DOHH2 (cell line): ENCODE measurements at regions not wholly inside any gene's neighbourhood (a gene's known extent, or its start where the extent isn't known, plus 50 kb on each side); places are given as distances from the start of the nearest gene placed in this dataset.

Source experiments
- H3F3A ChIP-seq: fragments of 200-600 bp; sonication (generic), shearing (Covaris generic); 2 replicates; pipeline ENCODE4 v1.6.0; 2016; ENCODE audit warnings: antibody characterized with exemption, mild to moderate bottlenecking; ENCODE audit not compliant: control insufficient read depth, insufficient read depth
- H3K27ac ChIP-seq: fragments of 200-600 bp; sonication (generic); 2 replicates; pipeline ENCODE4 v1.5.1; 2014; ENCODE audit warnings: low read depth, mild to moderate bottlenecking, low read length, moderate library complexity
- H3K27me3 ChIP-seq: fragments of 200-600 bp; sonication (generic); 2 replicates; pipeline ENCODE4 v1.6.1; 2014; ENCODE audit warnings: mild to moderate bottlenecking, low read length, mixed read lengths; ENCODE audit not compliant: control insufficient read depth
- H3K36me3 ChIP-seq: fragments of 200-600 bp; sonication (generic); 2 replicates; pipeline ENCODE4 v1.6.1; 2014; ENCODE audit warnings: mild to moderate bottlenecking, low read length, moderate library complexity, mixed read lengths; ENCODE audit not compliant: control insufficient read depth
- H3K4me1 ChIP-seq: fragments of 200-600 bp; sonication (generic); 2 replicates; pipeline ENCODE4 v1.6.1; 2014; ENCODE audit warnings: mild to moderate bottlenecking, low read length, mixed read lengths; ENCODE audit not compliant: control insufficient read depth
- H3K4me2 ChIP-seq: fragments of 200-600 bp; sonication (generic); 2 replicates; pipeline ENCODE4 v1.6.0; 2014; ENCODE audit warnings: mild to moderate bottlenecking, low read length, moderate library complexity
- H3K4me3 ChIP-seq: fragments of 200-600 bp; sonication (generic); 2 replicates; pipeline ENCODE4 v1.5.1; 2014; ENCODE audit warnings: mild to moderate bottlenecking, low read length, mixed read lengths
- H3K79me2 ChIP-seq: fragments of 200-600 bp; sonication (generic); 2 replicates; pipeline ENCODE4 v1.6.1; 2014; ENCODE audit warnings: mild to moderate bottlenecking, low read length, mixed read lengths; ENCODE audit not compliant: control insufficient read depth
- H3K9me2 ChIP-seq: fragments of 200-600 bp; sonication (generic); replicated peaks from 2 replicates; pipeline ENCODE4 v1.6.1; 2014; ENCODE audit warnings: mild to moderate bottlenecking, low read length, mixed read lengths; ENCODE audit not compliant: control insufficient read depth
- H3K9me3 ChIP-seq: fragments of 200-600 bp; sonication (generic); 2 replicates; pipeline ENCODE4 v1.6.1; 2014; ENCODE audit warnings: antibody characterized with exemption, low read length, mixed read lengths; ENCODE audit not compliant: control insufficient read depth, insufficient read depth
- H4K20me1 ChIP-seq: fragments of 200-600 bp; sonication (generic); 2 replicates; pipeline ENCODE4 v1.6.0; 2014; ENCODE audit warnings: low read depth, mild to moderate bottlenecking, antibody characterized with exemption, low read length, moderate library complexity; ENCODE audit not compliant: control insufficient read depth, insufficient read depth
- CTCF ChIP-seq: fragments of 200-600 bp; sonication (generic); IDR thresholded peaks from one replicate; pipeline ENCODE4 v1.5.1; 2014; ENCODE audit warnings: antibody characterized with exemption, mild to moderate bottlenecking, low read depth, low read length; ENCODE audit not compliant: poor library complexity, severe bottlenecking
- EZH2phosphoT487 ChIP-seq: fragments of 200-600 bp; sonication (generic); IDR thresholded peaks from 2 replicates; pipeline ENCODE4 v1.6.1; 2017; ENCODE audit warnings: borderline replicate concordance, mild to moderate bottlenecking, antibody characterized with exemption, low read length, moderate library complexity, mixed read lengths

- no peaks in the 10 kb centered on the region for H3K79me2 ChIP-seq
- H3K27ac ChIP-seq, result no peak overlapping the region
- no peaks in the 10 kb centered on the region for H4K20me1 ChIP-seq
- H3K4me3 ChIP-seq, result no peak overlapping the region
- H3K27me3 ChIP-seq, result no peaks in the 10 kb centered on the region
- no peaks in the 10 kb centered on the region; the same call in 1 of the 2 replicates for H3K9me3 ChIP-seq
- no peaks in the 10 kb centered on the region for H3F3A ChIP-seq
- no peaks in the 10 kb centered on the region for H3K36me3 ChIP-seq
- H3K9me2 ChIP-seq, result no peaks in the 10 kb centered on the region
- H3K4me2 ChIP-seq, result no peak overlapping the region
- no peak for TF ChIP-seq EZH2phosphoT487
- no peak for TF ChIP-seq CTCF
- no peaks in the 10 kb centered on the region for H3K4me1 ChIP-seq
These were observed 475.6 kb downstream of the KLF12 start for GRCh38 chr13:73658639-73659038.

GRCh38 chr13:73657821-73658540 lies 476.2 kb downstream of the KLF12 start:
- Histone ChIP-seq H3K27ac (no peak overlapping the region), H3K4me3 (no peak overlapping the region), H3F3A (no peaks in the 10 kb centered on the region), H3K27me3 (no peaks in the 10 kb centered on the region), H3K36me3 (no peaks in the 10 kb centered on the region), H3K79me2 (no peaks in the 10 kb centered on the region), H3K4me2 (no peak overlapping the region), H4K20me1 (no peaks in the 10 kb centered on the region), H3K9me3 (no peaks in the 10 kb centered on the region; the same call in 1 of the 2 replicates), H3K9me2 (no peaks in the 10 kb centered on the region), H3K4me1 (no peaks in the 10 kb centered on the region)
- TF ChIP-seq EZH2phosphoT487 (no peak), CTCF (no peak)

- Histone ChIP-seq H3K9me3 (no peaks in the 10 kb centered on the region), H3K27me3 (no peaks in the 10 kb centered on the region), H3K4me3 (no peak overlapping the region), H3K27ac (no peak overlapping the region), H4K20me1 (no peaks in the 10 kb centered on the region), H3K79me2 (no peaks in the 10 kb centered on the region), H3K36me3 (no peaks in the 10 kb centered on the region), H3K4me1 (no peaks in the 10 kb centered on the region), H3K4me2 (no peak overlapping the region), H3K9me2 (no peaks in the 10 kb centered on the region), H3F3A (no peaks in the 10 kb centered on the region)
- TF ChIP-seq CTCF, result no peak
- no peak for TF ChIP-seq EZH2phosphoT487
These were observed 477.3 kb downstream of the KLF12 start for GRCh38 chr13:73656863-73657262.
